ENCODE measurements at regions not wholly inside any gene's neighbourhood (a gene's known extent, or its start where the extent isn't known, plus 50 kb on each side); places are given as distances from the start of the nearest gene placed in this dataset.
"Not testable (repeated sequence)": the region's sequence is repeated elsewhere in the genome, so short reads cannot be mapped to it uniquely, and the experiment has no call there.

DNA sequence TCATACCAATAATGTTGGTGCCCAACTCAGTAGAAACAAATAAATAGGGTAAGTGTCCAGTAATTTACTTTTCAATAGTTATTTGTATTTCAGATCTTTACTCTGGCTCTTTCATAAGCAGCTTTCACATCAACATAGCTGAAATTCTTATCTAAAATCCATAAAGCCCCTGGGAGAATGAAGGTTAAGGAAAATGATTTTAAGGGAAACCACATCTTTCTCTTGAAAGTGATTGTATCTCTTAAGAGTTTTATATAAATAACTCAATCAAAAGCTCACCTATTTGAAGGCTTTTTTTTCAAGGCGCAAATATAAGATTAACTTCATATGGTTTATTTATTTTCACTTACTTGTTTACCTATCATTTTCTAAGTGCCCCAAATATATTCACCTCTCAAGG lies 324.4 kb downstream of the HGF start:
- 98 to 100% methylated on average over 1 of the region's 1 CpG for WGBS, 2 experiments (ENCODE audit: low coverage in 1 of 2, low lambda C conversion rate in 2 of 2, missing lambda C conversion rate in 2 of 2)
- H3K27me3 ChIP-seq (replicated peaks; ENCODE audit: insufficient read depth), result no peaks in the 10 kb centered on the region
- no peaks in the 10 kb centered on the region for H3K9me2 ChIP-seq (ENCODE audit: insufficient read depth)

DNA sequence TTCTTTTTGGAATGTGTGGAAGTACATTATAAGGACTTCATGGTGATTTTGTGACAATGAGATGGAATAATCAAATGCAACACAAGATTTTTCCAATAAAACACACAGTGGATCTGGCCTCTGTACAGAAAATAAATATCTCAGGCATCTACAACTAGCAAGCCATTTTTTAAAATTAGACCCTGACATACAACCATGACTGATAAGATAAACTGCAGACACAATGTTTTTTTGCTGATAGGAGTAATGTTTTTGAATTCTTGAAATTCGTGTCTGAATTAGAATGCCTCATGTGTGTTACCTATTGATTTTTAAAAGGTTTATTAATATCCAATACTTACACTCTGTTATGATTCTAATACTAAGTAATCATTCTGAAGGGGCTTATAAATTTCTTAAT lies 328.1 kb downstream of the HGF start:
- no peaks in the 10 kb centered on the region for H3K79me2 ChIP-seq (ENCODE audit: insufficient read depth)
- no peak overlapping the region for H3K27ac ChIP-seq
- H3K9ac ChIP-seq, result no peak overlapping the region
- peaks cover 6% of the 10 kb centered on the region; the same call in 1 of the 2 replicates for H3K4me1 ChIP-seq (ENCODE audit: insufficient read depth)
- no peak overlapping the region for H3K4me2 ChIP-seq (ENCODE audit: unreplicated experiment)
- no peaks in the 10 kb centered on the region for H3K36me3 ChIP-seq (ENCODE audit: low read depth)
- H3K9me3 ChIP-seq (ENCODE audit: low read depth), result no peaks in the 10 kb centered on the region
- no peaks in the 10 kb centered on the region for H3K27me3 ChIP-seq (replicated peaks; ENCODE audit: insufficient read depth)
- no peaks in the 10 kb centered on the region for H3F3A ChIP-seq (ENCODE audit: insufficient read depth)
- H2AFZ ChIP-seq, result no peak overlapping the region
- no peak overlapping the region for H3K4me3 ChIP-seq
- H3K9me2 ChIP-seq (ENCODE audit: insufficient read depth), result no peaks in the 10 kb centered on the region
- DNase-seq, result no peak
- 79 to 80% methylated on average over 1 of the region's 1 CpG for WGBS, 2 experiments (ENCODE audit: low coverage in 1 of 2, low lambda C conversion rate in 2 of 2, missing lambda C conversion rate in 2 of 2)
- H4K20me1 ChIP-seq (ENCODE audit: insufficient read depth), result no peaks in the 10 kb centered on the region
- no peak for TF ChIP-seq EZH2phosphoT487 (IDR thresholded peaks at IDR 0.05; ENCODE audit: insufficient read depth, low read depth)
- no peak for TF ChIP-seq EZH2 (IDR thresholded peaks at IDR 0.05; ENCODE audit: insufficient read depth, poor library complexity, severe bottlenecking)
- in situ Hi-C loops (cut with MboI), result no loop called here

More for the DNA sequence above, 324.4 kb downstream of the HGF start:
- Histone ChIP-seq H3K9ac (no peak overlapping the region), H3K79me2 (ENCODE audit: insufficient read depth) (no peaks in the 10 kb centered on the region), H4K20me1 (ENCODE audit: insufficient read depth) (no peaks in the 10 kb centered on the region), H3K4me3 (no peak overlapping the region), H2AFZ (no peak overlapping the region), H3K9me3 (ENCODE audit: low read depth) (no peaks in the 10 kb centered on the region), H3K4me1 (ENCODE audit: insufficient read depth) (peaks cover 11% of the 10 kb centered on the region), H3F3A (ENCODE audit: insufficient read depth) (no peaks in the 10 kb centered on the region), H3K36me3 (ENCODE audit: low read depth) (no peaks in the 10 kb centered on the region), H3K4me2 (ENCODE audit: unreplicated experiment) (no peak overlapping the region), H3K27ac (no peak overlapping the region)
- TF ChIP-seq EZH2 (IDR thresholded peaks at IDR 0.05; ENCODE audit: insufficient read depth, poor library complexity, severe bottlenecking) (no peak), EZH2phosphoT487 (IDR thresholded peaks at IDR 0.05; ENCODE audit: insufficient read depth, low read depth) (no peak)
- no peak for DNase-seq
- in situ Hi-C loops (cut with MboI), result no loop called here

DNA sequence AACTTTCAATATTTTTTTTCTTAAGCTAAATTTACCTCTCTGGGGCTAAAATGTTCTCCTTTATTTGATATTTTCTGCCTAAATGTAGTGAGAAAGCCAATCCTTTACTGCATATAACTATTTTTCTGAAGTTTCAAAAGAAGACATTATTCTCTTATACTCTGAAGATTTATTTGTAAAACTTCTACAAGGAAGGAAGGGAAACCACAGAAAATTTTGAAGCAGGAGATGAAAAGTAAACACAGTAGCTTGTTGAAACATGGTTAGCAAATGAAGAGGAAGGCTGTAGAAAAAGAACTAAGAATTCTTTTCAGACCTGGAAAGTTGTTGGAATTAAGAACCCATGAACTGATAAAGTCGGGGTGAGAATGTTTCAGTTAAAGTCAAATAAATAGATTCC lies 330.3 kb downstream of the HGF start:
- no peak overlapping the region for H3K9ac ChIP-seq
- H3K36me3 ChIP-seq (ENCODE audit: low read depth), result no peaks in the 10 kb centered on the region
- in situ Hi-C loops (cut with MboI), result no loop called here
- no peaks in the 10 kb centered on the region for H3K4me1 ChIP-seq (ENCODE audit: insufficient read depth)
- H3K79me2 ChIP-seq (ENCODE audit: insufficient read depth), result no peaks in the 10 kb centered on the region
- TF ChIP-seq EZH2phosphoT487 (IDR thresholded peaks at IDR 0.05; ENCODE audit: insufficient read depth, low read depth) (no peak), EZH2 (IDR thresholded peaks at IDR 0.05; ENCODE audit: insufficient read depth, poor library complexity, severe bottlenecking) (no peak)
- H3K4me2 ChIP-seq (ENCODE audit: unreplicated experiment), result no peak overlapping the region
- peak overlapping the region; percentile 68 for H2AFZ ChIP-seq
- no peaks in the 10 kb centered on the region for H3K27me3 ChIP-seq (replicated peaks; ENCODE audit: insufficient read depth)
- no peak overlapping the region for H3K27ac ChIP-seq
- no peaks in the 10 kb centered on the region for H3K9me2 ChIP-seq (ENCODE audit: insufficient read depth)
- H3F3A ChIP-seq (ENCODE audit: insufficient read depth), result no peaks in the 10 kb centered on the region
- no peak for DNase-seq
- 56 to 58% methylated on average over 1 of the region's 1 CpG for WGBS, 2 experiments (ENCODE audit: low coverage in 1 of 2, low lambda C conversion rate in 2 of 2, missing lambda C conversion rate in 2 of 2)
- no peaks in the 10 kb centered on the region for H4K20me1 ChIP-seq (ENCODE audit: insufficient read depth)
- no peaks in the 10 kb centered on the region for H3K9me3 ChIP-seq (ENCODE audit: low read depth)
- H3K4me3 ChIP-seq, result no peak overlapping the region

DNA sequence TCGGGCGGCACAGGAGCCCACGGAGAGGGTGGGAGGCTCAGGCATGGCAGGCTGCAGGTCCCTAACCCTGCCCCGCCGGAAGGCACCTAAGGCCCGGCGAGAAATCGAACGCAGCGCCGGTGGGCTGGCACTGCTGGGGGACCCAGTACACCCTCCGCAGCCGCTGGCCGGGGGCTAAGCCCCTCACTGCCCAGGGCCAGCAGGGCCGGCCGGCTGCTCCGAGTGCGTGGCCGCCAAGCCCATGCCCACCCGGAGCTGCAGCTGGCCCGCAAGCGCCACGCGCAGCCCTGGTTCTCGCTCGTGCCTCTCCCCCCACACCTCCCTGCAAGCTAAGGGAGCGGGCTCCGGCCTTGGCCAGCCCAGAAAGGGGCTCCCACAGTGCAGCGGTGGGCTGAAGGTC lies 332.7 kb downstream of the HGF start:
- H3K9me3 ChIP-seq (ENCODE audit: low read depth); in situ Hi-C loops (cut with MboI); H4K20me1 ChIP-seq (ENCODE audit: insufficient read depth); H3K27me3 ChIP-seq (replicated peaks; ENCODE audit: insufficient read depth); H2AFZ ChIP-seq; DNase-seq; H3F3A ChIP-seq (ENCODE audit: insufficient read depth); H3K4me3 ChIP-seq; H3K4me1 ChIP-seq (ENCODE audit: insufficient read depth); H3K27ac ChIP-seq; H3K36me3 ChIP-seq (ENCODE audit: low read depth); H3K9me2 ChIP-seq (ENCODE audit: insufficient read depth); H3K79me2 ChIP-seq (ENCODE audit: insufficient read depth); H3K4me2 ChIP-seq (ENCODE audit: unreplicated experiment); H3K9ac ChIP-seq: not testable (repeated sequence)
- 92 to 95% methylated on average over 23 to 28 of the region's 29 CpGs for WGBS, 2 experiments (ENCODE audit: low coverage in 1 of 2, low lambda C conversion rate in 2 of 2, missing lambda C conversion rate in 2 of 2)

DNA sequence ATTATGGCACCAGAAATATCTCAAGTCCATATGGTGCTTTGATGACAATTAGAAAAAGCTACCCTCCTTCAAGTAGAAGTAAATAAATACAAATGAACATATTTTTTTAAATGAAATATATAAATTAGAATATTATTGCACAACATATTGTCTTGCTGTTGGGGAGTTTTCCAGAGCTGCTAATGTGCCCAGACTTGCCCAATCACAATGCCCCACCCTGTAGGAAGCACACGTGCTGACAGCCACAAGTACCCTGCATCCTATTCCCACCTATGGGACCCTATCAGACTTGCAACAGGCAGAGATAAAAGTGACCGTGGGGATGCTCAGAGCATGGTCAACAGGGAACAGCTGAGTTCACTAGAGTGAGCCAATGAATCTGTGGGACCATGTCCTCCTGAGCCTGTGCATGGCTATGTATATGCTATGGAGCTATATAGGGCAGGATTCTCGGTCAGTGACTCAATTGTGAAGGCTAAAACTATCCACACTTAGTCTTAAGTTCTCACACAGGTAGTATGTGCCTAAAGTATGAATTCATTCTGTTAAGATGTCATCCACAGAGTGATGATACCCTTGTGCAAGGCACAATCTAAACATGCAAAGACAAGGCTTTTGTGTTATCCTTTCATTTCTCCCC lies 336.0 kb downstream of the HGF start:
- Histone ChIP-seq H3K4me2 (ENCODE audit: unreplicated experiment) (no peak overlapping the region), H3K4me1 (ENCODE audit: insufficient read depth) (0 out of 2 replicates have a peak, but pooled peaks cover 5% of the 10 kb centered on the region), H4K20me1 (ENCODE audit: insufficient read depth) (no peaks in the 10 kb centered on the region), H3F3A (ENCODE audit: insufficient read depth) (no peaks in the 10 kb centered on the region), H3K4me3 (no peak overlapping the region), H3K79me2 (ENCODE audit: insufficient read depth) (no peaks in the 10 kb centered on the region), H2AFZ (no peak overlapping the region), H3K9me3 (ENCODE audit: low read depth) (no peaks in the 10 kb centered on the region), H3K9me2 (ENCODE audit: insufficient read depth) (no peaks in the 10 kb centered on the region), H3K27ac (no peak overlapping the region), H3K9ac (no peak overlapping the region), H3K27me3 (replicated peaks; ENCODE audit: insufficient read depth) (no peaks in the 10 kb centered on the region), H3K36me3 (ENCODE audit: low read depth) (no peaks in the 10 kb centered on the region)
- in situ Hi-C loops (cut with MboI), result no loop called here
- DNase-seq, result no peak
- TF ChIP-seq EZH2 (IDR thresholded peaks at IDR 0.05; ENCODE audit: insufficient read depth, poor library complexity, severe bottlenecking), result no peak
- TF ChIP-seq EZH2phosphoT487 (IDR thresholded peaks at IDR 0.05; ENCODE audit: insufficient read depth, low read depth), result no peak
- 76 to 80% methylated on average over 3 of the region's 3 CpGs for WGBS, 2 experiments (ENCODE audit: low coverage in 1 of 2, low lambda C conversion rate in 2 of 2, missing lambda C conversion rate in 2 of 2)
